ENCODE measurements at regions not wholly inside any gene's neighbourhood (a gene's known extent, or its start where the extent isn't known, plus 50 kb on each side); places are given as distances from the start of the nearest gene placed in this dataset.

DNA sequence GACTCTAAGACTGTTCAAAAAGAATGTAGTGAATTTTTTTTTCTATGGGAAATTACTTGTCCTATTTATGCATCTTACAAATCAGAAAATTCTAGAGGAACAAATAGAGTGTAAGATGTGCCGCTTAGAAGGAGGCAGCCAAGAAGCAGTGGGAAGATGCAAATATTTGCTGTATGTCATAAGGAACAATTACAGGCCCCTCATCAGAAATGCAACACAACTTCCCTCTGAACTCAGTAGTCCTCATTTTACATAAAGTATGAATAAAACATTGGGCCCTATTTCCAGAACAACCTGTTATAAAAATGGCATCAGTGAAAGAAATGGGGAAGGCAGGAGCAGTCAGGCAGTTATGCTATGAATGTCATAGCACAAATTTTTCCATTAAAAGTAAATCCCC lies 50.7 kb upstream of the SCG2 start:
- DNase-seq (ENCODE audit: low read depth), result no peak
- H3K4me3 ChIP-seq (ENCODE audit: low read depth, low read length), result no peak overlapping the region
- TF ChIP-seq, protein P1, sequence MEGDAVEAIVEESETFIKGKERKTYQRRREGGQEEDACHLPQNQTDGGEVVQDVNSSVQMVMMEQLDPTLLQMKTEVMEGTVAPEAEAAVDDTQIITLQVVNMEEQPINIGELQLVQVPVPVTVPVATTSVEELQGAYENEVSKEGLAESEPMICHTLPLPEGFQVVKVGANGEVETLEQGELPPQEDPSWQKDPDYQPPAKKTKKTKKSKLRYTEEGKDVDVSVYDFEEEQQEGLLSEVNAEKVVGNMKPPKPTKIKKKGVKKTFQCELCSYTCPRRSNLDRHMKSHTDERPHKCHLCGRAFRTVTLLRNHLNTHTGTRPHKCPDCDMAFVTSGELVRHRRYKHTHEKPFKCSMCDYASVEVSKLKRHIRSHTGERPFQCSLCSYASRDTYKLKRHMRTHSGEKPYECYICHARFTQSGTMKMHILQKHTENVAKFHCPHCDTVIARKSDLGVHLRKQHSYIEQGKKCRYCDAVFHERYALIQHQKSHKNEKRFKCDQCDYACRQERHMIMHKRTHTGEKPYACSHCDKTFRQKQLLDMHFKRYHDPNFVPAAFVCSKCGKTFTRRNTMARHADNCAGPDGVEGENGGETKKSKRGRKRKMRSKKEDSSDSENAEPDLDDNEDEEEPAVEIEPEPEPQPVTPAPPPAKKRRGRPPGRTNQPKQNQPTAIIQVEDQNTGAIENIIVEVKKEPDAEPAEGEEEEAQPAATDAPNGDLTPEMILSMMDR (conservative IDR thresholded peaks at IDR 0.05; ENCODE audit: low read depth, low read length), result no peak

DNA sequence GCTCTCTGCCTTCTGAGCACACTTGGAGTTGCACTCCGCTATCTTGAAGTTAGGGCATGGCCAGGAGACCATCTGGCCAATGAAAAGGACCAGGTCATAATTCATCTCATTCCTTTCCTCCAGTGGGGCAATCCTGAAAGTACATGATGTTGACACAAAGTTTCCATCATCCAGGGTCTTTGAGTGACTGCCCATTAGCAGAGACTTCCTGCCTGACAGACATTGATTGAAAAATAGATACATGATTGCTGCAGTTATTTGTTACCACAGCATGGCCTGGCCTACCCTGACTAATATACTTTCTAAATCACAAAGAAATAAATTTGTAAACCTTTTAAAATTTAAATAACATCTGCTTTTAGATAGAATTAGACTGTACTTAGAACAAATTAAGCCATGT lies 50.0 kb upstream of the SCG2 start:
- H3K4me3 ChIP-seq (ENCODE audit: low read depth, low read length), result no peak overlapping the region
- TF ChIP-seq, protein P1 (conservative IDR thresholded peaks at IDR 0.05; ENCODE audit: low read depth, low read length), result no peak
- DNase-seq (ENCODE audit: low read depth), result no peak
